Astrocyte of the spinal cord (primary cell): ENCODE measurements at regions not wholly inside any gene's neighbourhood (a gene's known extent, or its start where the extent isn't known, plus 50 kb on each side); places are given as distances from the start of the nearest gene placed in this dataset.

ENCODE experiments used
- DNase-seq: peaks from one replicate; pipeline ENCODE4 v3.0.0; 2011; ENCODE audit warnings: low read depth, low spot score
- H3K4me3 ChIP-seq: 2 replicates; pipeline ENCODE4 v1.5.1; 2011; ENCODE audit warnings: low read depth, mild to moderate bottlenecking, low read length, moderate library complexity
- in situ Hi-C: cut with HindIII; loops from 2 replicates; pipeline ENCODE4 v1.10.0; 2017; ENCODE audit warnings: low sequenced_read_pairs
- TF ChIP-seq, protein P1 (sequence below): IDR thresholded peaks from 2 replicates; pipeline ENCODE4 v1.5.1; 2012; ENCODE audit warnings: low read depth, mild to moderate bottlenecking, low read length, inconsistent platforms

DNA sequence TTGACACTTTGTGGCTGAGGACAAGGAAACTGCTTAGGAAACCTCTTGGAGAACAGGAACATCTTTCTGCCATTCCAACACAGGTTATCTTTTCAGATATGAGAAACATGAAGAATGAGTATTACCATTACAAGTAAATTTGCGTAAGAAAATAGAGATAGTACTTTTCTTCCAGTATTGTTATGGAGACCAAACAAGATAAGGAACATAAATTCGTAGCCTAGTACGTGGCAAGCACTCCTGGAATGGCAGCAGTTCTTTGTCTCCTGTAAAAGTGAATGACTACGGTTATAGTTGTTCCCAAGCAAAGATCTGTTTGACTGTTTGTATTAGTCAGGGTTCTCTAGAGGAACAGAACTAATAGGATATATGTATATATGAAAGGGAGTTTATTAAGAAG, 843.1 kb downstream of the STIM2 start:
- DNase-seq = no peak
- H3K4me3 ChIP-seq = no peak overlapping the region
- in situ Hi-C loops = no loop called here
- TF ChIP-seq, protein P1, sequence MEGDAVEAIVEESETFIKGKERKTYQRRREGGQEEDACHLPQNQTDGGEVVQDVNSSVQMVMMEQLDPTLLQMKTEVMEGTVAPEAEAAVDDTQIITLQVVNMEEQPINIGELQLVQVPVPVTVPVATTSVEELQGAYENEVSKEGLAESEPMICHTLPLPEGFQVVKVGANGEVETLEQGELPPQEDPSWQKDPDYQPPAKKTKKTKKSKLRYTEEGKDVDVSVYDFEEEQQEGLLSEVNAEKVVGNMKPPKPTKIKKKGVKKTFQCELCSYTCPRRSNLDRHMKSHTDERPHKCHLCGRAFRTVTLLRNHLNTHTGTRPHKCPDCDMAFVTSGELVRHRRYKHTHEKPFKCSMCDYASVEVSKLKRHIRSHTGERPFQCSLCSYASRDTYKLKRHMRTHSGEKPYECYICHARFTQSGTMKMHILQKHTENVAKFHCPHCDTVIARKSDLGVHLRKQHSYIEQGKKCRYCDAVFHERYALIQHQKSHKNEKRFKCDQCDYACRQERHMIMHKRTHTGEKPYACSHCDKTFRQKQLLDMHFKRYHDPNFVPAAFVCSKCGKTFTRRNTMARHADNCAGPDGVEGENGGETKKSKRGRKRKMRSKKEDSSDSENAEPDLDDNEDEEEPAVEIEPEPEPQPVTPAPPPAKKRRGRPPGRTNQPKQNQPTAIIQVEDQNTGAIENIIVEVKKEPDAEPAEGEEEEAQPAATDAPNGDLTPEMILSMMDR = no peak

DNA sequence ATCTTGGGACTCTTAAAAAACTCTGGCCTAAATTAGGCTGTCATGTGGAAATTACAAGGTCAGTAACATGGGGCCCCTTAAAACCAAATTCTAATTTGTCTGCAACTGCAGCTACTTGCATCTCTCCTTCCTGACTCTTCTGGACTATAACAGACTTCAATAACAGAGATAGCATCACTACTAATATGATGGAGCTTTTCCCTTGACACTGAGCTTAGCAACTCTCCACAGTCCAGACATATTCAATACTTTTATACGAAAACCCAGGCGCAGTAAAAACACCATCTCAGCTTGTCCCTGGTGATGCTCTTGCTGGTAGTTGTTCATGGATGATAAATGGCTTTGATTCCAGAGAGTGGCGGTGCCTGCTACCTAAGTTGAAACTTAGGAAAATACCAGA, 850.4 kb downstream of the STIM2 start:
- in situ Hi-C loops = no loop called here
- no peak overlapping the region for H3K4me3 ChIP-seq
- DNase-seq = no peak
- TF ChIP-seq, protein P1 = no peak

DNA sequence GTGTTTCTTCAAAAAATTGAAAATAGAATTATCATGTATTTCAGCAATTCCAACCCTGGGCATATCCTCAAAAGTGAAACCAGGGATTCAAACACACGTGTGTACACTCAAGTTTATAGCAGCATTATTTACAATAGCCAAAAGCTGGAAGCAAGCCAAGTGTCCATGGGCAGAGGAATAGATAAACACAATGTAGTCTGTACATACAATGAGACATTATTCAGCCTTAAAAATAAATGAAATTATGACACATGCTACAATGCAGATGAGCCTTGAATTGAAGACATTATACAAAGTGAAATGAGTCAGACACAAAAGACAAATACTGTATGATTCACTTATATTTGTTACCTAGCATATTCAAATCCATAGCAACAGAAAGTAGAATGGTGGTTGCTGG, 853.4 kb downstream of the STIM2 start:
- in situ Hi-C loops = no loop called here
- TF ChIP-seq, protein P1 = no peak
- DNase-seq = peak; percentile 3
- H3K4me3 ChIP-seq = no peak overlapping the region

DNA sequence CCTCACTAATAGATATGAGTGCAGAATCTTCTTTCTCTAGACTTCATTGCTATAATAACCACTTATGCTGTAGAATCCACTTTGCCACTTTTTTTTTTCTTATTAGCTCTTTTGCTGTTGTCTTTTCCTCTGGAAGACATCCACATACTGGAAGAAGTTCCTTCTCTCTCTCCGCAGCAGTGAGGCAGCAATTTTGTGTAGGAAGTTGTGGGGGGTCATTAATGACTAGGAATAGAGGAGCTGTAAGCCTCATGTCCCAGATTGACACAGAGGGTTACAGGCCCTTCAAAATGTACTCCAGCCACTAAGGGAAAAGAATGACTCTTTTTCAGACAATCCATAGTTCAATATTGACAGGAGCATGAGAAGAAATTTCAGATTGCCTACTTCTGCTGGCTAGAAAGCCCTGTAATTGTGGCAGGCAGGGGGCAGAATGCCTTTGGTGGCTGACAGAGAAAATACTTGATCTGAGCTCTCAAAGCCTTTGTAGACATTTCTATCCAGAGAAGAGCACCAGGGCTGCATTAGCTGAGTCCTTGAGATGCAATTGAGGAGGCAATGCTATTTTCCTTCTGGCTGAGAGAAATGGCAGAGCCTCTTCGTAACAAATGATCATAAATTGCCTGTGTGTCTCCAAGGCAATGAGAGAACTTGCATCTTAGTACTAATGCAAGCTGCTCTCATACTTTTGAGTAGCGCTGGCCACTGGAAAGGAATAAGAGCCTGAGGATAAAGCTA, 856.2 kb downstream of the STIM2 start:
- in situ Hi-C loops = no loop called here
- no peak for DNase-seq
- TF ChIP-seq, protein P1 = peak; percentile 4
- H3K4me3 ChIP-seq = no peak overlapping the region

DNA sequence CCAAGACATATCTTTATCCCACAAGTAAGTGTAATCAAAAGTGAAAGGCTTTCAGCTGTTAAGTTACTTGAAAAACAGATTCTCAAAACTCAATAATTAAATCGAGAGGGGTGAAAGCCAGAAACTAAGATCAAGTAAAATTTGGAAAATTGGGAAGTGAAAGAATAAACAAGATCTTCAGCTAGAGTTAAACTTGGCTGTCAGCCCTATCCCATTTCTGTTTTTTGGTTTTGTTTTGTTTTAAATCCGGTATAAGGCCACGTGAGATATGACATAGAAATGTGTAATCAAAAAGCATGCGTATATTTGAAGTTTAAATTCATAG, 856.8 kb downstream of the STIM2 start:
- TF ChIP-seq, protein P1 = no peak
- DNase-seq = no peak
- in situ Hi-C loops = no loop called here
- H3K4me3 ChIP-seq = no peak overlapping the region

DNA sequence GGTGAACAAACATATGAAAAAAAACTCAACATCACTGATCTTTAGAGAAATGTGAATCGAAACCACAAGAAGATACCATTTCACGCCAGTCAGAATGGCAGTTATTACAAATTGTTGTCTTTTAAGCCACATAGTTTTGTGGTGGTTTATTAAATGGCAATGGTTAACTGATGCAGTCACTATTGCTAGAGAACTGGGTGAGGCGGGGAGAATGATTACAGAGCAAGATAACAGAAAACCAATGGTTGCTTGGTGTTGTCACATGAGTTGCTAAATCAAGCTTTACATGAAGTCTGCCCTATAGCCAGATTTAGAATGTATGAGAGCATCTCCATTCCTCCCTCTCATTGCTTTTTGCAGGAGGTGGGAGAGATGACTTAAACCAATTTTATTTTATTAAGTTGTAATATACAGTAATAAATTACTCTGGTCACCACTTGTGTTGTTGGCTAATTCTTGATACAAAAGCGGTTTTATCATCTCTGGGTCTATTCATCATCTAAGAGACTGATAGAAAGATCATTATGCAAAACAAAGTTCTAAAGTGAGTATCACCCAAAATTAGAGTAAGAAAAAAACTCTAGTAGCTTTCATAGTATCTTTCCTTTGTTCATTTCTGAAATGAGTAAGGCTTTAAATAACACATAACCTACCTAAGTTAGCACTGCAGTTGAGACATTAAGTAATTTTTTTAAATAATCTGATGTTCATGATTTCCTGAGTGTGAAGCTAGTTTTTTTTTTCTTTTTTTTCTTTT, 859.5 kb downstream of the STIM2 start:
- in situ Hi-C loops = no loop called here
- DNase-seq = no peak
- TF ChIP-seq, protein P1 = no peak
- no peak overlapping the region for H3K4me3 ChIP-seq
